Activated CD4-positive, alpha-beta T cell treated with anti-CD3 and anti-CD28 coated beads for 36 hours (primary cell): ENCODE measurements at regions not wholly inside any gene's neighbourhood (a gene's known extent, or its start where the extent isn't known, plus 50 kb on each side); places are given as distances from the start of the nearest gene placed in this dataset.

Source experiments
- ATAC-seq: fragments of 200-7000 bp; cut with Tn5 transposase; one replicate; pipeline ENCODE4 v1.10.0; 2021; ENCODE audit warnings: mild to moderate bottlenecking, moderate library complexity
- CTCF ChIA-PET: fragments of 350-600 bp; sonication (Branson Sonifier 250); formaldehyde crosslinking; loops from one replicate; lab custom pipeline; 2021; ENCODE audit warnings: antibody characterized with exemption; lab: Charles Lee
- POLR2A ChIA-PET: fragments of 350-600 bp; sonication (Branson Sonifier 250); formaldehyde crosslinking; loops from one replicate; lab custom pipeline; 2021; ENCODE audit warnings: antibody characterized with exemption, inconsistent platforms; lab: Charles Lee
- DNase-seq: peaks from one replicate; pipeline ENCODE4 v3.0.0-alpha.2; 2020
- H3K27ac Mint-ChIP-seq: one replicate; pipeline ENCODE4 v1.8.0; 2021; ENCODE audit warnings: mixed read lengths
- H3K27me3 Mint-ChIP-seq: one replicate; pipeline ENCODE4 v1.8.0; 2021; ENCODE audit warnings: mixed read lengths
- H3K36me3 Mint-ChIP-seq: one replicate; pipeline ENCODE4 v1.8.0; 2021; ENCODE audit warnings: low read depth, mixed read lengths
- H3K4me1 Mint-ChIP-seq: one replicate; pipeline ENCODE4 v1.8.0; 2021; ENCODE audit warnings: mixed read lengths
- H3K4me3 Mint-ChIP-seq: one replicate; pipeline ENCODE4 v1.8.0; 2021; ENCODE audit warnings: mild to moderate bottlenecking, moderate library complexity, mixed read lengths
- H3K9me3 Mint-ChIP-seq: one replicate; pipeline ENCODE4 v1.8.0; 2021; ENCODE audit warnings: low read depth, mixed read lengths
- intact Hi-C, 2 experiments: fragments of 100-400 bp; cut with DNase I in 1 of 2; cut with micrococcal nuclease in 1 of 2; formaldehyde crosslinking; loops; one replicate each; pipeline versions ENCODE4 v1.14.2 to v1.15.1; 2022 to 2024; cut with DNase I, micrococcal nuclease

DNA sequence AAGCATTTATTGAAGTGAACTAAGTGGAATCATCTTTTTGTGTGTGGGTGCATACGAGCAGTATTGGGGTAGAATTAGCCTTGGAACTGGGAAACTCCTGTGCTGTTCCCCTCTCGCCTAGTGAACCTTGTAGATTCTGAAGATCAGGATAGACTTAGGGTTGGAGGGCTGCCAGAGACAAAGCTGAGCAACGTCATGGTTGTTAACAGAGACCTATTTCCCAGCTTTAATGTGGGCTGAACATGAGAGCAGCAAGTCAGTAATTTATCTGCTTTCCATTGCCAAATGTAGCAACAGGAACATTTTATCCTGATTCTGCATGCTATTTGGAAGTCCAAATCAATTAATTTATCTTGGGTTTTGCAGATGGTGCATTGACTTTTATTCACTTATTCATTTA is 246.6 kb downstream of the IL20RB start:
- DNase-seq (no peak), ATAC-seq (no peak)
- no peaks in the 10 kb centered on the region for H3K4me1 Mint-ChIP-seq
- ChIA-PET POLR2A (no interaction called here), CTCF (no interaction called here)
- no peak overlapping the region for H3K4me3 Mint-ChIP-seq
- H3K27me3 Mint-ChIP-seq, result peaks cover 7% of the 10 kb centered on the region
- H3K27ac Mint-ChIP-seq, result no peak overlapping the region
- no peaks in the 10 kb centered on the region for H3K36me3 Mint-ChIP-seq
- no peaks in the 10 kb centered on the region for H3K9me3 Mint-ChIP-seq
- intact Hi-C loops, result no loop called here

DNA sequence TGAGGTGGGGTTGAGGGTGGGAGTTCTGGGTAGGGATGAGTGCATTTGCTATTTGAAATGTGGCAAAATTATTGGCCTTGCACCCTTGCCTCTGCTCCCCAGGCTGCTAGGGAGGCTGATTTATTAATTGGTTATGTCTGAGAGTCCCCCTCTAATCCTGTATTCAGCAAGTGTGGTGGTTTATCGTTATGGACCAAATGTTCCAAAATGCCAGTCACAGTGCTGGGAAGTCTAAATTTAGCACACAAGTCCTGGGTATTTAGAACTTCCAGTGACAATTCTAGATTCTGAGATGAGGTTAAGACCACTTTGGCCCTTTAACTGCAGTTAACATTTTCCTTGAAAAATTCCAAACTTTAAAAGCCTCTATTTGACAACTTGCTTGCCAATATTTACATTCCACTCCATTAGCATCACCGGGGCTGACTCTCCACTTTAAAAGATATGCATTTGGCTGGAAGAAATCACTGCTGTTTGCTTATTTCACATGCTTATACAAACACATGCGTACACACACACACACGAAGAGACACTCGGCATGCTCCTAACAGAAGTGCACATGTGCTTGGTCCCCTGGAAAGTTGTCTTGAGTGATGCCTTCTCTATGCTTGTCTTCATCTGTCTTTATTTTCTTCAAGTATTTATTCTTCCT is 247.7 kb downstream of the IL20RB start:
- peaks cover 7% of the 10 kb centered on the region for H3K27me3 Mint-ChIP-seq
- H3K4me1 Mint-ChIP-seq, result no peaks in the 10 kb centered on the region
- no peak overlapping the region for H3K4me3 Mint-ChIP-seq
- H3K9me3 Mint-ChIP-seq, result no peaks in the 10 kb centered on the region
- intact Hi-C loops, result no loop called here
- ChIA-PET POLR2A (no interaction called here), CTCF (no interaction called here)
- H3K36me3 Mint-ChIP-seq, result no peaks in the 10 kb centered on the region
- no peak for DNase-seq
- H3K27ac Mint-ChIP-seq, result no peak overlapping the region
- no peak for ATAC-seq

DNA sequence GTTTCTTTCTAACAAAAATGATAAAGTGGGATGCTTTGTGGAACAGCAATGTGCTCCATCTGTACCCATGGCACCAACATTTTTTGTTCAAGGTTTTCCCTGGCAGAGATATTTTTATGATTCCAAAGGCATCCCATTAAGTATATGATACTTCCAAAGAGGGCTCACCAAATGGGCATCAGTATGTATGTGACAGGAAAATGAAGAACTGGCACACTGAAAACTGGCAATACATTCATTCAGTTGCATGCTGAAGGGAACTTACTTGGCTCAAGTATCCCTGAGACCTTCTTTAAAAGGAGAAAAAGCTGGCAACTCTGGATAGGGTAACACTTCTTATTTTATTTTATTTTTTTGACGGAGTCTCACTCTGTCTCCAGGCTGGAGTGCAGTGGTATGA is 249.8 kb downstream of the IL20RB start:
- ChIA-PET CTCF (no interaction called here), POLR2A (no interaction called here)
- Mint-ChIP-seq H3K4me1 (no peaks in the 10 kb centered on the region), H3K36me3 (no peaks in the 10 kb centered on the region), H3K27ac (no peak overlapping the region), H3K9me3 (no peaks in the 10 kb centered on the region), H3K27me3 (peaks cover 8% of the 10 kb centered on the region), H3K4me3 (no peak overlapping the region)
- no peak for ATAC-seq
- DNase-seq, result no peak
- intact Hi-C loops, result no loop called here

DNA sequence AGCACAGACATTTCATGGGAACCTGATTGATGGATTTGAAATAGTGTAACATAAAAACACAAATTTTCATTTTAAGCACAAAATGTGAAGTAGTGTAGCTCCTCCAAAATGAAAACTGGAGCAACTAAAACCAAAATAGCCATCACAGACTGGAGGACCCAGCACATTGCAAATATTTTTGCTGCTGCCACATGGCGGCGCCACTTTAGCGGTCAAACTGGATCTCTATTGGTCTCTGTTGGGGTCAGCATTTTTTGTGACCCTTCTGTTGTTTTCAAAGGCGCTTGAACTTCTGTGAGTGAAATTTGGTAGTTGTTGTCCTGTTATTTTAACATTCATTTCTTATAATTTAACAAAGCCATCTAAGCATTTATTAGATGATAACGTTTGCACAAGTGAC is 259.9 kb downstream of the IL20RB start:
- DNase-seq, result peak; percentile 24
- CTCF ChIA-PET, result no interaction called here
- intact Hi-C loops, result no loop called here
- H3K27me3 Mint-ChIP-seq, result peaks cover 4% of the 10 kb centered on the region
- H3K4me3 Mint-ChIP-seq, result no peak overlapping the region
- no peak for ATAC-seq
- H3K36me3 Mint-ChIP-seq, result no peaks in the 10 kb centered on the region
- no peak overlapping the region for H3K27ac Mint-ChIP-seq
- POLR2A ChIA-PET, result no interaction called here
- H3K9me3 Mint-ChIP-seq, result peaks cover 9% of the 10 kb centered on the region
- H3K4me1 Mint-ChIP-seq, result no peaks in the 10 kb centered on the region

DNA sequence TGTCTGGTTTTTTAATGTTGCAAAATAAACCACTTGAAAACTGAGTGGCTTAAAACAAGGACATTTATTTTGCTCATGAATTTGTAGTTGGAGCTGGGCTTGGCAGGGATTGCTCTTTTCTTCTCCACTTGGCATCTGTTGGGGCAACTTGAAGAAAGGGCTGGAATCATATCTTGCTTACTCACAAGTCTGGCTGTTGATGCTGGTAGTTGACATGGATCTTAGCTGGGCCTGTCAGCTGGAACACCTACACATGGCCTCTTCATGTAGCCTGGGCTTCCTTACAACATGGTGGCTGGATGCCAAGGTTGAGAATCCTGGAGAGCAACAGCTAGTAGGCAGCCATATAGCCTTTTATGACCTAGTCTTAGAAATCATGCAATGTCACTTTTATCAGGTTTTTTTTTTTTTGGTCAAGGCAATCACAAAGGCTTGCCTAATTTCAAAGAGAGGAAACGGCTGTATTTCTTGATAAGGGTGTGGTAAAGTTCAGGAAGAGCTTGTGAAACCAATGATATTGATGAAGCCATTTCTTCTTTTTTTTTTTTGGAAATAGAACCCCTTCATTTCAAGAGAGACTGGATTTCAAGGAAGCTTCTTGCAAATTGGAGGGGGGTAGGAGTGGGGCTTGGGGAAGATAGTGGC is 262.1 kb downstream of the IL20RB start:
- POLR2A ChIA-PET, result interaction anchor here (0.6 kb wide), 1 partner anchor 58 kb away, joined by 4 read pairs; no protein-coding TSS in a partner anchor

DNA sequence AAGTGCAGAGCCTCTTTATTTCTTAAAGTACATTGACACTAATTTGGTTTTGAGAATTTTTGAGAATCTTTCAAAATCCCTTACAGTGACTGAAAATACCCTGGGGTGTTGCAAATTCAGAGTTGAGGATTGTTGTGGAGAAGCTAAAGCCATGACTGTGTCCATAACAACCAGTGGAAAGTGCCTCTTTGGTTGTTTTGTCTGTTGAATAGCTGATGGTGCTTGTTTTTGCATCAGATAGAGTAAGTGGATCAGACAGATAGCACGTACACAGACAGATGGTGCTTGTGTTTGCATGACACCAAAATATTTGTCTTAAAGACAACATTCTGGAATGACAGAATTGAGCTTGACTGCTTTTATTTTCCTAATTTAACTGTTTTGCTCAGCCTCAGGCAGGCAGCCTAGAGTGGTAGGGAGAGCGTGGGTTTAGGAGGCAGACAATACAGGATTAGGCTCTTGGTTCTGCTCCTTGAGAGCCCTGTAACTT is 265.0 kb downstream of the IL20RB start:
- peaks cover 4% of the 10 kb centered on the region for H3K9me3 Mint-ChIP-seq
- no peak overlapping the region for H3K27ac Mint-ChIP-seq
- CTCF ChIA-PET, result no interaction called here
- peaks cover 7% of the 10 kb centered on the region for H3K27me3 Mint-ChIP-seq
- H3K4me1 Mint-ChIP-seq, result no peaks in the 10 kb centered on the region
- DNase-seq (no peak), ATAC-seq (no peak)
- no peaks in the 10 kb centered on the region for H3K36me3 Mint-ChIP-seq
- POLR2A ChIA-PET, result no interaction called here
- intact Hi-C loops, result no loop called here
- no peak overlapping the region for H3K4me3 Mint-ChIP-seq

More for the DNA sequence above, 262.1 kb downstream of the IL20RB start:
- Mint-ChIP-seq H3K27me3 (no peaks in the 10 kb centered on the region), H3K4me3 (no peak overlapping the region), H3K27ac (no peak overlapping the region), H3K9me3 (peaks cover 7% of the 10 kb centered on the region), H3K4me1 (no peaks in the 10 kb centered on the region), H3K36me3 (no peaks in the 10 kb centered on the region)
- no peak for DNase-seq
- CTCF ChIA-PET, result interaction anchor here (0.6 kb wide), 1 partner anchor 247 kb away, joined by 3 read pairs; no protein-coding TSS in a partner anchor
- no peak for ATAC-seq
- intact Hi-C loops, result no loop called here

DNA sequence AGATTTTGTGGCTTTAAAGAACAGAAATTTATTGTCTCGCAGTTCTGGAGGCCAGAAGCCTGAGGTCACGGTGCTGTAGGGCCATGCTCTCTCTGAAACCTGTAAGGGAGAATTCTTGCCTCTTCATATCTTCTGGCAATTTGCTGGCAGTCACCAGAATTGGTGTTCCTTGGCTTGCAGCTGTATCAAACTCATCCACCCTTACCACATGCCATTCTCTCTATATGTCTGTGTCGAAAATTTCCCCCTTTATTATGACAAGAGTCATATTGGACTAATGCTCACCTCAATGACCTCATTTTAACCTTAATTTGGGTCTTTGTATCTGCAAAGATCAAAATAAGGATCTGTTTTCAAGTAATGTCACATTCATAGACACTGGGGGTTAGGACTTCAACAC is 266.7 kb downstream of the IL20RB start:
- no peak for ATAC-seq
- DNase-seq, result no peak
- Mint-ChIP-seq H3K4me1 (no peaks in the 10 kb centered on the region), H3K27me3 (peaks cover 7% of the 10 kb centered on the region), H3K9me3 (peaks cover 4% of the 10 kb centered on the region), H3K36me3 (no peaks in the 10 kb centered on the region), H3K4me3 (no peak overlapping the region), H3K27ac (no peak overlapping the region)
- ChIA-PET POLR2A (no interaction called here), CTCF (interaction anchor here (0.6 kb wide), 1 partner anchor 69 kb away, joined by 3 read pairs; no protein-coding TSS in a partner anchor)
- intact Hi-C loops, result no loop called here

DNA sequence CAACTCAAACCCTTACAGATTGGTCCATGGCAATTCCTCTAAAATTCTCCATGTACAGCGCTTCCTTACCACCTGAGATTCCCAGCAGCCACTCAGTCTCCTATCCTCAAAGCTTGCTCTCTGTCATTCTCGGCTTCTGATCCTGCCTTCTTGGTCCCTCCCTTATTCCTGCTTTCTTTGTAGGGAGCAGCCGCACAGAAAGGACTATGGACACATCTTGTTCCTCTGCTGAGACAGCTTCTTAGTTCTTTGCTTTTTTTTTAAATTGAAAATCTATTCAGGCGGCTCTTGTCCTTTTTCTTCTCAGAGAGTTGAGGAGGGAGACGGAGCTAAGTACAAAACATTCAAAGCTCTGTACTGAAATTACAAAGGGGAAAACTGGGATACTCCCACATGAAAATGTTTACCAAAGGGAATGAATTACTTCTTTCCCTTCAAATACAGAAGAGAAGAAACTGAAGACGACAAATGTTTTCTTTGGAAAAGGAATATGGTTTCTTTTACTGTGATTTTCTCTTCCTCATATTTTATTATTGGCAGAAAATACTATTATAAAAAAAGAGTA is 285.1 kb downstream of the IL20RB start:
- H3K9me3 Mint-ChIP-seq, result no peaks in the 10 kb centered on the region
- H3K4me3 Mint-ChIP-seq, result no peak overlapping the region
- CTCF ChIA-PET, result no interaction called here
- POLR2A ChIA-PET, result no interaction called here
- intact Hi-C loops, result no loop called here
- H3K4me1 Mint-ChIP-seq, result no peaks in the 10 kb centered on the region
- ATAC-seq (no peak), DNase-seq (no peak)
- H3K36me3 Mint-ChIP-seq, result no peaks in the 10 kb centered on the region
- H3K27ac Mint-ChIP-seq, result no peak overlapping the region
- peaks cover 7% of the 10 kb centered on the region for H3K27me3 Mint-ChIP-seq

DNA sequence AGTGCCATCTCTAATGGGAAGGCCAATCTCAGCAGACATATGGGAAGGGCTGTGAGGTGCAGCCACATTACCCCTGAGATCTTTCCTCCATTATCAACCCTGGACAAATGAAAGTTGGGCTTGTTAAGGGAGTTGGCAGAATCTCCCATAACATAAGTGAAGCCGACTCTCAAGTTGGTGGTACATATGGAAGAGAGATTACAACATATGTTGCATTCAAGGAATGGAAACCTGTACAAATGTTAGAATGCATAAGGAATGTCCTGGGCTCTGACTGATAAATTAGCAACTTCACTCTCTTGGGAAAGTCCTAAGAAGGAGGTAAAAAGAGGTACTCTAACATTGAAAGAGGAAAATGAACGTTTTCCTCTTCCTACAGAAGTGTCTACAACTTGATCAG is 288.7 kb downstream of the IL20RB start:
- POLR2A ChIA-PET, result no interaction called here
- Mint-ChIP-seq H3K27ac (no peak overlapping the region), H3K36me3 (no peaks in the 10 kb centered on the region), H3K4me3 (no peak overlapping the region), H3K9me3 (peaks cover 8% of the 10 kb centered on the region), H3K27me3 (peaks cover 5% of the 10 kb centered on the region), H3K4me1 (no peaks in the 10 kb centered on the region)
- ATAC-seq, result no peak
- intact Hi-C loops, result no loop called here
- DNase-seq, result no peak
- CTCF ChIA-PET, result no interaction called here

DNA sequence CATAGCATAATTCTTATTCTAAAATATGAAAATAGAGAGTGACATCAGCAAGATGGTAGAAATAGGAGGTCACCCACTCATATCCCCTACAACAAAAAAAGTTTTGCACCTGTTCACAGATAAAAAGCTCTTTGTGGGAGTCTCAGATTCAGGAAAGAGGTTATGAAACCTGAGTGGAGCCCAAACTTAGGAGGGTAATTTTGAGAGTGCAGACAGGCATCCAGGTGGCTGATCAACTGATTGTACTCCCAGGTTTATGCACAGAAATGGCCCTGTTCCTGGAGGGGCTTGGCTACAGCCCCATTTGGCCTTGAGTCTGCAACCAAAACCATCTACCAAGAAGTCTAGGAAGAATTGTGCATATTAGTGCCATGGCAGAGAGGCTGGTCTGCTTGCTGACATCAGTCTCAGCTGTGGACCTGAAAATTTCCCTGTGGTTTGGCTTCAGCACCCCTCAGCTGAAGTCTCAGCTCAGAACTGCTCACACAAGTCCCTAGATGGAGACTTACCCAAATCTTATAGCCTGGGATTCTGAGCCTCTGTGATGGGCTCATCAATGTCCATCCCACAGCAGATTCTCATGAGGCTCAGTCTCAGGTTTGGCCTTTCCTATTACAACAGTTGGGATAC is 291.6 kb downstream of the IL20RB start:
- ATAC-seq (no peak), DNase-seq (no peak)
- H3K27me3 Mint-ChIP-seq, result peaks cover 2% of the 10 kb centered on the region
- ChIA-PET POLR2A (no interaction called here), CTCF (no interaction called here)
- intact Hi-C loops, result no loop called here
- H3K36me3 Mint-ChIP-seq, result no peaks in the 10 kb centered on the region
- no peak overlapping the region for H3K27ac Mint-ChIP-seq
- H3K4me3 Mint-ChIP-seq, result no peak overlapping the region
- no peaks in the 10 kb centered on the region for H3K4me1 Mint-ChIP-seq
- peaks cover 11% of the 10 kb centered on the region for H3K9me3 Mint-ChIP-seq

DNA sequence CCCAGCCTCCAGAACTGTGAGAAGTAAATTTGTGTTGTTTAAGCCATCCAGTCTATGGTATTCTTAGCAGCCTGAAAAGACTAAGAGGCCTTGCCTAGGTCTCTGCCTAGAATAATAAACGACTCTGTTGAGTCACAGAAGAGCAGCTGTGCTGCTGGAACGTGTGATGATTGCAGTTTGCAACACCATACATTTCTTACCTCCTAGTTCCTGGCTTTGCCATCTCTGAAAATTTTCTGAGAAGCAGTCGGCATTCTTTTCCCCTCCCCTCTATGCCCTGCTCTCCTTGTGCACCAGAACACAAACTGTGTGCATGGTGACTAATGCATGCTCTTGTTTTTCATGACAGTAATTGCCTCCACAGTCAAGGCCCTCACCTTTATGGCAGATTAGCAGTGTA is 301.3 kb downstream of the IL20RB start:
- ChIA-PET CTCF (no interaction called here), POLR2A (no interaction called here)
- peaks cover 15% of the 10 kb centered on the region for H3K27me3 Mint-ChIP-seq
- H3K36me3 Mint-ChIP-seq, result no peaks in the 10 kb centered on the region
- no peak overlapping the region for H3K27ac Mint-ChIP-seq
- no peaks in the 10 kb centered on the region for H3K4me1 Mint-ChIP-seq
- H3K4me3 Mint-ChIP-seq, result no peak overlapping the region
- ATAC-seq (no peak), DNase-seq (no peak)
- intact Hi-C loops, result no loop called here
- no peaks in the 10 kb centered on the region for H3K9me3 Mint-ChIP-seq

DNA sequence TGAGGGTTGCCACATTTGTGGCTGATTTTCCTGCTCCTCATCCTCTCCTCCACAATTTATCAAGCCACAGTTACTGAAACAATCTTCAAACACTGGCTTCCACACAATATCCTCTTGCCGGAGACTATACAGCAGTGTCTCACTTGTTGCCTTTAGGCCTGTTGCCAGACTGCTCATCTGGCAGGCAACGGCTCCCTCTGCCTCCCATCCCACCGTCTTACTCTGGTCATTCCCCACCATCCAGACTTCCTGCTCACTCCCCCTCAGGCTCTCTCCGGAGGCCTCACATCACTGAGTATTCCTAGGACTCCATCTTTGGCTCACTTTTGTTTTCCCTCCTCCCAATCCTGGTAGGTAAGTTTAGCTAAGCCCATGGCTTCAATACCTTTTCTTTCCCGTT is 301.9 kb downstream of the IL20RB start:
- no peaks in the 10 kb centered on the region for H3K4me1 Mint-ChIP-seq
- H3K9me3 Mint-ChIP-seq, result no peaks in the 10 kb centered on the region
- H3K36me3 Mint-ChIP-seq, result no peaks in the 10 kb centered on the region
- ChIA-PET CTCF (no interaction called here), POLR2A (no interaction called here)
- peaks cover 15% of the 10 kb centered on the region for H3K27me3 Mint-ChIP-seq
- DNase-seq, result no peak
- no peak for ATAC-seq
- H3K27ac Mint-ChIP-seq, result no peak overlapping the region
- intact Hi-C loops, result no loop called here
- H3K4me3 Mint-ChIP-seq, result no peak overlapping the region
